Astrocyte of the cerebellum (primary cell): ENCODE measurements at regions not wholly inside any gene's neighbourhood (a gene's known extent, or its start where the extent isn't known, plus 50 kb on each side); places are given as distances from the start of the nearest gene placed in this dataset.
"Not testable (repeated sequence)": the region's sequence is repeated elsewhere in the genome, so short reads cannot be mapped to it uniquely, and the experiment has no call there.

Experiments
- DNase-seq: peaks from one replicate; pipeline ENCODE4 v3.0.0-alpha.2; 2011; ENCODE audit warnings: low read depth
- H3K4me3 ChIP-seq: 2 replicates; pipeline ENCODE4 v1.5.1; 2011; ENCODE audit warnings: mild to moderate bottlenecking, low read depth, low read length, moderate library complexity
- in situ Hi-C: cut with HindIII; loops from 2 replicates; pipeline ENCODE4 v1.10.0; 2017; ENCODE audit warnings: low sequenced_read_pairs
- TF ChIP-seq, protein P1 (sequence below): IDR thresholded peaks from 2 replicates; pipeline ENCODE4 v1.5.1; 2012; ENCODE audit warnings: low read length, low read depth, moderate library complexity, mild to moderate bottlenecking; ENCODE audit errors: missing control alignments

DNA sequence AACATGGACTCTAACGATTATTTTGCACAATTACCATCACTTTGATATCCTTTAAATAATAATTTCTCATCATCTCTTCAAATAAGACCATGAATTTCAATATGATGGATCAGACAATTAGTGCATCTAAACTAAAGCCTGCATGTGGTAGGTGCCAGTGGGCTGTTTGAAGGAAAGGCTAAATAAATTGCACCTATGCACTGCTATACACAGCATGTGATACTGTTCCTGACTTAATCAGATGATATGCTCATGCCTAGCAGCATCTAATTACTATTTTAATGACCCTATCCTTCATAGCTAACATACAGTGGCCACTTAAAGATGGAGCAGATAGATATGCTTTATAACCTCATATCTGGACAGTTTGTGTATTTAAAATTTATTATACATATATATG, 731.6 kb upstream of the MANEA start:
- TF ChIP-seq, protein P1, sequence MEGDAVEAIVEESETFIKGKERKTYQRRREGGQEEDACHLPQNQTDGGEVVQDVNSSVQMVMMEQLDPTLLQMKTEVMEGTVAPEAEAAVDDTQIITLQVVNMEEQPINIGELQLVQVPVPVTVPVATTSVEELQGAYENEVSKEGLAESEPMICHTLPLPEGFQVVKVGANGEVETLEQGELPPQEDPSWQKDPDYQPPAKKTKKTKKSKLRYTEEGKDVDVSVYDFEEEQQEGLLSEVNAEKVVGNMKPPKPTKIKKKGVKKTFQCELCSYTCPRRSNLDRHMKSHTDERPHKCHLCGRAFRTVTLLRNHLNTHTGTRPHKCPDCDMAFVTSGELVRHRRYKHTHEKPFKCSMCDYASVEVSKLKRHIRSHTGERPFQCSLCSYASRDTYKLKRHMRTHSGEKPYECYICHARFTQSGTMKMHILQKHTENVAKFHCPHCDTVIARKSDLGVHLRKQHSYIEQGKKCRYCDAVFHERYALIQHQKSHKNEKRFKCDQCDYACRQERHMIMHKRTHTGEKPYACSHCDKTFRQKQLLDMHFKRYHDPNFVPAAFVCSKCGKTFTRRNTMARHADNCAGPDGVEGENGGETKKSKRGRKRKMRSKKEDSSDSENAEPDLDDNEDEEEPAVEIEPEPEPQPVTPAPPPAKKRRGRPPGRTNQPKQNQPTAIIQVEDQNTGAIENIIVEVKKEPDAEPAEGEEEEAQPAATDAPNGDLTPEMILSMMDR = no peak

DNA sequence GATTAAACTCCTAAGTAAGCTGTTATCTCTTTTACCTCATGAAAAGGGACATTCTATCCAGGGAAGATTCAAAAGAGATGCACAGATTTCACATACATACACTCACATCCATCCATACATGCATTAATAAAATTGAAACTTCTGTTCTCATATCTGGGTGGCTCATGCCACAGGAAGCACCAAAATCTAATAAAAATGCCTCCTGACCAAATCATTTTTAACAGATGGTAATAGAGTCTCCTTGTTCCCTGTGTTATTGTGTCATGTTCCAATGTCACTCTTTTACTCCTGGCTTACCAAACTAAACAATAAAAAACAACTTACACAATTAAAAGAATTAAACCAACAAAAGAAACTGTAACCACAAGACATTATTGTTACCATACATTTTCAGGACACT, 742.1 kb upstream of the MANEA start:
- TF ChIP-seq, protein P1 = no peak
- in situ Hi-C loops = no loop called here
- no peak overlapping the region for H3K4me3 ChIP-seq

More for the DNA sequence above, 731.6 kb upstream of the MANEA start:
- in situ Hi-C loops = no loop called here
- H3K4me3 ChIP-seq = no peak overlapping the region
- no peak for DNase-seq

DNA sequence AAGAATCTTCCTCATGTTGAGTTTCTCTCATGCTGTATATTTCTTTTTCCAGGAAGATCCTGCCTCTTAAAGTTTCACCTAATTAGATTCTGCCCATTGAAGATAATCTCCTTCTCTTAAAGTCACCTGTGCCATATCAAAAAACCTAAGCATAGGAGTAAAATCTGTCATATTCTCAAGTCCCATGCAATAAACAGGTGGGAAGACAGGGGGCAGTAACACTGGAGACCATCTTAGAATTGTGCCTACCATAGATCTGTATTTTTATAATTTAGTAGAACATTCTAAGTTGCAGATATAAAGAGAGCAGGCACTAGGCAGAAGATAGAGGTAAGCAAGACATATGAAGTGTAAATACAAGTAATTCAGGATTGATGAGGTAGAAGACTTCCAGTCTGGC, 763.5 kb upstream of the MANEA start:
- H3K4me3 ChIP-seq = no peak overlapping the region
- in situ Hi-C loops = no loop called here
- TF ChIP-seq, protein P1 = no peak
- no peak for DNase-seq

More for the DNA sequence above, 742.1 kb upstream of the MANEA start:
- DNase-seq = no peak

DNA sequence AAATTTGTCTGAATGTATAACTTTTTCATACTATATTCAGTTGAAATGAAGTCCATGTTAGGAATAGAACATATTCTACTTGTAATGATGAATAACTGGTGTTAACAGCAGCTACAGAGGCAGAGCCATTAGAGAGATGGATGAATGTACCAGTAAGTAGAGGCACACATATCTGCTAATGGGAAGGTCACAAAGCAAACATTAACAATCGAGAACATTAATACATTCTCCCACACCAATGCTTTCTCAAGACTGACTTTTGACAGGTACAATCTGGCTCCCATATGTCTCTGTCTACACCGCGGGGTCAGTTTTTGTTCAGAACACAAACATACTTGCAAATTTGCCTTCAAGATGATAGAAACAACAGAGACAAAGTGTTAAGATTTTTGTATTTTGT, 776.0 kb upstream of the MANEA start:
- no peak for DNase-seq
- in situ Hi-C loops = no loop called here
- TF ChIP-seq, protein P1 = no peak
- no peak overlapping the region for H3K4me3 ChIP-seq

DNA sequence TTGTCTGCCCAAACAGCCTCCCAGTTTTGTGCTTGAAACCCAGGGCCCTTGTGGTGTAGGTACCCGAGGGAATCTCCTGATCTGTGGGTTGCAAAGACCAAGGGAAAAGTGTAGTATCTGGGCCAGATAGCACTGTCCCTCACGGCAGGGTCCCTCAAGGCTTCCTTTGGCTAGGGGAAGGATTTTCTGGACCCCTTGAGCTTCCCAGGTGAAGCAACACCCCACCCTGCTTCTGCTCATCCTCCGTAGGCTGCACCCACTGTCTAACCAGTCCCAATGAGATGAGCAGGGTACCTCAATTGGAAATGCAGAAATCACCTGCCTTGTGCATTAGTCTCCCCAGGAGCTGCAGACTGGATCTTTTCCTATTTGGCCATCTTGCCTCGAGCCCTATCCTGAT, 791.8 kb upstream of the MANEA start:
- TF ChIP-seq, protein P1 = no peak
- H3K4me3 ChIP-seq = no peak overlapping the region
- no peak for DNase-seq
- in situ Hi-C loops = no loop called here

DNA sequence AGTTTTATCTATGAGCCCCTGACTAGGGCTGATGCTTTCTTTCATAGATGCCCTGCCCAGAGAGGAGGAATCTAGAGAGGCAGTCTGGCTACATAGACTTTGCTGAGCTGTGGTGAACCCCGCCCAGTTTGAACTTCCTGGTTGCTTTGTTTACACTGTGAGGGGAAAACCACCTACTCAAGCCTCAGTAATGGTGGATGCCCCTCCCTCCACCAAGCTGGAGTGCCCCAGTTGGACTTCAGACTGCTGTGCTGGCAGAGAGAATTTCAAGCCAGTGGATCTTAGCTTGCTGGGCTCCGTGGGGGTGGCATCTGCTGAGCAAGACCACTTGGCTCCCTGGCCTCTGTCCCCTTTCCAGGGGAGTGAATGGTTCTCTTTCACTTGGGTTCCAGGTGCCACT, 792.3 kb upstream of the MANEA start:
- H3K4me3 ChIP-seq, DNase-seq, in situ Hi-C loops: not testable (repeated sequence)

DNA sequence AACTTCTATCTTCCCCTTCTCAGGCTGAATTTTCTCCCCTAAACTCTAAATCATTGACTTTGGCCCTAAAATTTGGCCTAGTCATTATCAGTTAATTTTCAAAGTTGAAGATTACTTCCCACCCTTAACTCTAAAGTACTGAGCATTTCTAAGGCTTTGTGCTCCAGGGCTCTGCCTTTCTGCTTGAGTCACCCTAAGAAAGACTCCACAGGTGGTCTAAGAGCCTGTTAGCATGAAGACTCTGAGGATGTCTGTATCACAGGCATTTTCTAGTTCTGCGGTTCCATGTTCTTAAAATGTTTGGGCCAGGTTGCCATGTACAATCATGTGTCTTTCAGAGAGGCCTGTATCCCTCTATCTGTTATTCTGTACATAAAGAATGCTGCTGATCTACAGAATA, 808.1 kb upstream of the MANEA start:
- H3K4me3 ChIP-seq = no peak overlapping the region
- in situ Hi-C loops = no loop called here
- DNase-seq = no peak
- TF ChIP-seq, protein P1 = no peak
